Mammary epithelial cell (primary cell): ENCODE measurements at regions not wholly inside any gene's neighbourhood (a gene's known extent, or its start where the extent isn't known, plus 50 kb on each side); places are given as distances from the start of the nearest gene placed in this dataset.

Source experiments
- CTCF ChIP-seq, 2 donors: IDR thresholded peaks in 1 of 2; conservative IDR thresholded peaks in 1 of 2; 2 replicates each; pipeline ENCODE4 v1.5.1; 2011 to 2012; ENCODE audit warnings: inconsistent platforms in 2 of 2, low read length in 2 of 2, mild to moderate bottlenecking in 2 of 2, control low read depth in 1 of 2, low read depth in 1 of 2; ENCODE audit not compliant: insufficient read depth in 1 of 2; ENCODE audit errors: extremely low read depth in 1 of 2
- EZH2 ChIP-seq: IDR thresholded peaks from 2 replicates; pipeline ENCODE4 v1.6.1; 2012; ENCODE audit warnings: low read length, inconsistent platforms, borderline replicate concordance

- TF ChIP-seq CTCF (conservative IDR thresholded peaks at IDR 0.05 in 1 of 2, IDR thresholded peaks at IDR 0.05 in 1 of 2; ENCODE audit: extremely low read depth in 1 of 2, insufficient read depth in 1 of 2, low read depth in 1 of 2, low read length in 2 of 2) (no peak), EZH2 (no peak)
Measured at GRCh38 chr6:163900570-163900969, 486.1 kb downstream of the QKI start.
